ENCODE measurements at regions not wholly inside any gene's neighbourhood (a gene's known extent, or its start where the extent isn't known, plus 50 kb on each side); places are given as distances from the start of the nearest gene placed in this dataset.

- TF ChIP-seq CTCF (IDR thresholded peaks at IDR 0.05): no peak
- TF ChIP-seq POLR2A (IDR thresholded peaks at IDR 0.05): no peak
These were observed 356.4 kb upstream of the DDHD1 start for GRCh38 chr14:53509276-53510244.

Data from thyroid gland (tissue), 4 donors.